VCaP (cell line): ENCODE measurements at regions not wholly inside any gene's neighbourhood (a gene's known extent, or its start where the extent isn't known, plus 50 kb on each side); places are given as distances from the start of the nearest gene placed in this dataset.

Source experiments
- H3K27ac ChIP-seq: fragments of 450-650 bp; 2 replicates; pipeline ENCODE4 v1.5.1; 2017
- CTCF ChIP-seq: fragments of 450-650 bp; conservative IDR thresholded peaks from 2 replicates; pipeline ENCODE4 v1.5.1; 2017; ENCODE audit warnings: mild to moderate bottlenecking, moderate library complexity

GRCh38 chr20:59470521-59470920 is 133.8 kb upstream of the PHACTR3 start:
- TF ChIP-seq CTCF = no peak
- H3K27ac ChIP-seq = no peak overlapping the region

DNA sequence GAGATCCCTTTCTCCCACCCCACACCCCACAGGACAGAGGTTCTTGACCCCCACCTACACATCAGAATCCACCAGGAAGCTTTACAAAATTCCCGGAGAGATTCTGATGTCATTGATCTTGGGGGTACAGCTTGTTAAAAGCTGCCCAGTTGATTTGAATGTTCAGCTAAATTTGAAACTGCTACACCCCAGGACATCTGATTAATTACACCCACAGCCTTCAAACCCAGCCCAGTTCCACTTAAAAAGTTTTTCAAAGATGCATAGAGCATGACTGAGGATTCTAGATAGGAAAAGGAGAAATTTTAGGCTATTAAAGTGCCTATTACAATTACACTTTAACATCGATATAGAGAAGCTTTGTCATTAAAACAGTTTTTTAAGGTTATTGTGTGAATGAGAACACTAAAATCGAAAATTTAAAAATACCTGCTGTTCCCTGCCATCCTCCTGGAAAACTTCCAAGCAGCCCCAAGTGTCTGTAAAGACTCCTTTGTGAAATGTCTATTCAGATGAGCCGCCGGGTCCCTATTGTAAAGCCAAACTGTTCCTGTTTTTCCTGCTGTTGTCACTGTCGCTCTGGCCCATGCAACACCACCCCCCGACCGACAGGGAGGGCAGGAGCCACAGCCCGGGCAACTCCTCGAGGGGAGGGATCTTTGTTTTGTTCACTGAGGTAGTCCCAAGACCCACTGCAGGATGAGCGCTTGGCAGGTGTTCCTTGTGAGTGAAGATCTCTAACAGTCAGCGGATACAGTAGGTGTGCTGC is 132.5 kb upstream of the PHACTR3 start:
- no peak for TF ChIP-seq CTCF
- H3K27ac ChIP-seq = no peak overlapping the region

- no peak overlapping the region for H3K27ac ChIP-seq
- TF ChIP-seq CTCF = no peak
Observed at GRCh38 chr20:59473742-59474141, 130.6 kb upstream of the PHACTR3 start.

DNA sequence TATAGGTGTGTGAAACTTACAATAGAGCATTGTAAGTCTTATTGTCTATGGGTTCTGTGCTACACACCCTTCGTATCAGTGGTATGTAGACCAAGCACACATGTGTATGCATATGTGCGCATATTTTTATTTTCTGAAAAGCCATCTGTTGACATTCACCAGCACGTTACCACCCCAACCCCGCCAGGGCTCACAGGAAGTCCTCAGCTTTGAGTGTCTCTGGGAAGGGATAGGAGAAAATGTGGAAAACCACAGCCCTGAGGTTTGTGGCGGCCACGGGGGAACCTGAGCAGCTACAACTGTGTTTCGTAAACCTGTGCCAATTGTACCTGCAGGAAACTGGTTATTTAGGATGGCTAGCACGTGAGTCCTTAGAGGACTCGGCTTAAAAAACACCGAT is 123.3 kb upstream of the PHACTR3 start:
- no peak overlapping the region for H3K27ac ChIP-seq
- TF ChIP-seq CTCF = no peak

DNA sequence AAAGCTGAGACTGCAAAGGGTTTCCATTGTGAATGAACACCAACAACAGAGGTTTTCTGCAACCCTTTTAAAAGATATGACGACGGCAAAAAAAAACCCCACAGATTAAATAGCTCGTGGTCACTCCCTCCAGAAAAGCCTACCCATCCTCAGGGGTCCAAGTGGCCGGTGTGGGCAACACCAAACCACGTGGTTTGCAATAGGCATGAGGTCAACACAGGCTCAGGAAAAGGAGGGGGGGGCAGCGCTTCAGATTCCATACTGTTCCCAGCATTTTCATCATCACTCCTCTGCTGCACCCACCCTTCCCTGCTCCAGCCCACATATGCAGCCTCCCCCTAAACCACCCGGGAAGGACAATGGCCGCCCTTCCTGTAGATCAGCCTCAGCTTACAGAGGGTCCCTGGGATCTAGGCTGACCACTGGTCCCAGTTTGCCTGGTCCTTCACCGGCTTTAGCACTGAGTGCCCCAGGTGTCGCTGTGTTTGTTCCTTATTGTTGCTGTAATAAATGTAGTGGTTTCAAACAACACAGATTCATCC is 122.8 kb upstream of the PHACTR3 start:
- no peak for TF ChIP-seq CTCF
- no peak overlapping the region for H3K27ac ChIP-seq

DNA sequence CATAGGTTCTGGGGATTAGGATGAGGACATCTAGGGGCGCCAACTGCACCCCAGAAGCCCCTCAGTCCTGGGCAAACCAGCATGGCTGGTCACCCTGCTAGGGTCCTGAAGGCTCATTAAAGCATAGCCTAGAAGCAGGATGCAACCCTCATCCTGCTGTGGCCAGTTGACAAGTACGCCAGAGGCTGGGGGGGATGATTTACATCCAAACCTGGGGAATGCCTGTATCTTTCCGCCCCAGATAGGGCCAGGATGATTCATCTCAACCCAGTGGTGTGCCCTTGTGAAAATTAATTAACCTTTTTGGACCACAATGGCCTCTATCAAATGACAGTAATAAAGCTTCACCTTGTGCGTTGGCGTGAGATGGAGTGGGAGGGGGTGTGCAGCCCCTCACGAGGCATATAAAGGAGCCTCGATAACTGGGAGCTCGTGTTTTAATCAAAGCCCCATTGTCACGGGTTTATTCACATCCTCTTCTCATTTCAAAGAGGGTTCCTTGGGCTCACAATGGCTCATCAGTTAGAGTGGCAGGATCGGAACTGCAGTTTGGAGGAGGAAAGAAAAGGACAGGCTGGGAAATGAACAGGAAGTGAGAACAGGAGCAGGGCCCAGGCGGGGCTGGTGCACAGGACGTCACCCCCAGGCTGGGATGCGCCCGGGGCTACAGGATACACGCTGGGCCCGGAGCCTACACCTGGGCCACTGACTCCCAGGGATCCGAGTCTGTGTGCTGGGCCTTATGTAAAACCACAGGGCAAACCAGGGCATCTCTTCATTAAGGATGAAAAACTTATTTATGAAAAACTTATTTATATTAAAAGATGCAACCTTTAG is 121.8 kb upstream of the PHACTR3 start:
- no peak for TF ChIP-seq CTCF
- H3K27ac ChIP-seq = no peak overlapping the region

GRCh38 chr20:59483481-59483880 is 120.9 kb upstream of the PHACTR3 start:
- H3K27ac ChIP-seq = no peak overlapping the region
- TF ChIP-seq CTCF = no peak
